ENCODE measurements at regions not wholly inside any gene's neighbourhood (a gene's known extent, or its start where the extent isn't known, plus 50 kb on each side); places are given as distances from the start of the nearest gene placed in this dataset.
"Not testable (repeated sequence)": the region's sequence is repeated elsewhere in the genome, so short reads cannot be mapped to it uniquely, and the experiment has no call there.

DNA sequence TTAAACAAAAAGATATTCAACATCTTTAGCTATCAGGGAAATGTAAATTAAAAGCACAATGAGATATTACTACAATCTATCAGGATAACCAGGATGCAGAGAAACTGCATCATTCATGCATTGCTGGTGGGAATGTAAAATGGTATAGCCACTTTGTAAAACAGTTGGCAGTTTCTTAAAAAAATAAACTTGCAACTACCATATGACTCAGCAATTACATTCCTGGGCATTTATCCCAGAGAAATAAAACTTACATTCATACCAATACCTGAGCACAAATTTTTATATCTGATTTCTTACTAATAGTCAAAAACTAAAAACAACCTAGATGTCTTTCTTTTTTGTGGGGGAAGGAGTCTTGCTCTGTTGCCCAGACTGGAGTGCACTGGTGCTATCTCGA, 190.3 kb upstream of the TAB2 start:
- no peak for DNase-seq (ENCODE audit: low spot score)

DNA sequence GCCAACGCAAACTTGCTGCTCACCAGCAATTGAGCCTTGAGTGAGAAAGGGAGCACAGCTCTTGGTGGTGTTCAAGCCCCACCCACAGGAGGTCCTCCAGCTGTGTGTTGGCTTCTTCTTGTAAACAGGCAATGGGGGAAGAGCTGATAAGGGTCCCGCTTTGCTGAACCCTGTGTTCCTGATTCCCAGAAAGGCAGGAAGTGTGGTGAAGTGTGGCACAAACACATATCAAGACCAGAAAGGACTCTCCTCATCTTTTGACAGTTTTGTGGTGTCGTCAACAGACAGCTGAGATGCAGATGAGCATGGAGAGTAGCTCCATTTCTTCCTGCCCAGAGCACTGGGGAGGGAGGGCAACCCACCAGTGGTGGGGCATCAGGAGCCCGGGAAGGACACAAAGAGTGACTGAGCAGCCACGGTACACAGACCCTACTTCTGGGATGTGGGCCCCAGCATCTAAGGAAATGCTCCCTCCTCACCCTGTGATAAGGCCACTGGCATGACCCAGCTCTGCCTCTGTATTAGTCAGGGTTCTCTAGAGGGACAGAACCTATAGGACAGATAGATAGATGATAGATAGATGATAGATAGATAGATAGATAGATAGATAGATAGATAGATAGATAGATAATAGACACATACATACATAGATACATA, 188.9 kb upstream of the TAB2 start:
- no peak for DNase-seq (ENCODE audit: low spot score)

DNA sequence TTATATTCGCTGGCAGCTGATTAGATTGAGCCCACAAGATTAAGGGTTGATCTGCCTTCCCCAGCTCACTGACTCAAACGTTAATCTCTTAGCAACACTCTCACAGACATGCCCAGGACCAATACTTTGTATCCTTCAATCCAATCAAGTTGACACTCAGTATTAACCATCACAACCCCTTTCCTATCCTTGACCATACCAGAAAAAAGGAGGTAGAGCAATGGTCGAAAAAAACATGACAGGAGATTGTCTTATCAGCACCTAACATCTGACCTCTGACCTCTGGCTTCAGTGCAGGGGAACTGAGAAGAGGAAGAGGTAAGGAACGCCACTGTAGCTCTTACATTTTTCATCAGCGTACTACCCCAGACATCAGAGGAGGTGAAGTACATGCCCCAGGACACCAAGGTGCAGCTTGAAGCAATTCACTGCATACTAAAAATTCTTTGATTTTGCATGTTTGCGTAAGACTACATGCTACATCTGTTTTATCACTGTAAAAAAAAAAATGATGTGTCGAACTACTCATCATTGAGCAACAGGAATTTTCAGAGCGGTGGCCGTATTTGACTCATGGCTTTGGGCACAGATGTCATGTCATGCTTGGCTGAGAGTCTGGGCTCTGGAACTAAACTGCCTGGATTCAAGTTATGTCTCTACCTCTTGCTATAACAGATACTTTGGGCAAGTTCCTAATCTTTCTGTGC, 188.0 kb upstream of the TAB2 start:
- DNase-seq (ENCODE audit: low spot score), result no peak

DNA sequence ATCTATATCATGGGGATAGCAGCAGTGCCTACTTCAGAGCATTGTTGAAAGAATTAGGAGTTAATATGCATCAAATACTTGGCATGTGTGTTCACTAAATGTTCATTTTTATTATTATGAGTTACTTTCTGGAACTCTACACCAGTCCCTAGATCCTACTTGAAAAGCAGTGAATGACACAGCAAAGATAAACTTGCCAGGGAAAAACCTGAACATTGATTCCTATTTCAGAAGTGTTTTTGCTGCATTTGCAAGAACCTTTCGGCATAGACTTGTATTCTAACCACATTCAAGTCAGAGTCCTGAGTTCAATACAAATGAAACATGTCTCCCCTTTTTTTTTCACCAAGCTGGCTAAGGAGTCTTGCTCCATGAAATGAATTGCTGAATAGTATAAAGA, 187.4 kb upstream of the TAB2 start:
- no peak for DNase-seq (ENCODE audit: low spot score)

DNA sequence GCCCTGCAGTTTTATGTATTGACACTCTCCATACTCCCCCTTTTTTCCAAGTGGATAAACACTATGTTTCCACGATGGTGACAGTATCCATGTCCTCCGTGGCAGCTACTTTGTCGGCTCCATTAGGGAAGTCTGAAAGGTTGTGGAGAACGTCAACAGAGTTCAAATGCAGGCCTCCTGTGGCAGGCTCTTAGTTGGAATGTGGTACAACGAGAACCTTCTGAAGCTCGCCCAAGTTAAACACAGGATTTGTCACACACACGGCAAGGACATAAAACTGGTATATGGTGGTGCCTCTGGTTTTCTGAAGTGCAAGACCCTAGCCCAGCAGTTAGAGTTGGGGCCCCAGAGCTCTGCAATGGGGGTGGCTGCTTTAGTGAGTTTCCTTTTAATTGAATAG, 187.0 kb upstream of the TAB2 start:
- DNase-seq (ENCODE audit: low spot score), result peak; percentile 23

DNA sequence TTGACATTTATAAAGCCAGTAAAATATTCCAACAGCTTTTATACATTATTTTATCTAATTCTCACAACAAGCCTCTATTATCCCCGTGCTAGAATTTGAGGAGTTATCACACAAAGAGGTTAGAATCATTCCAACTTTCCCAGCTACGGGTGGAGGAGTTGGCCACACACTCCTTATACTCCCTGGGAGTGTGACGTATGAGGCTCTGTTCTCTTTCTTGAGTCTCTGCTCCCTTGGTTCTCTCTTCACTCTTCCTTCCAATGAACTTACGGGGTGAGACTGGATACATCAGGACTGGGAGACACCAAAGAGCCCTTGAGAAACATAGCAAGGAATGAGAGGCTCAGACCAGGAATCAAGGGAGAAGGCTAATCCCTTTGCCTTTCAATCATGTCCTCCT, 185.6 kb upstream of the TAB2 start:
- DNase-seq (ENCODE audit: low spot score), result no peak

DNA sequence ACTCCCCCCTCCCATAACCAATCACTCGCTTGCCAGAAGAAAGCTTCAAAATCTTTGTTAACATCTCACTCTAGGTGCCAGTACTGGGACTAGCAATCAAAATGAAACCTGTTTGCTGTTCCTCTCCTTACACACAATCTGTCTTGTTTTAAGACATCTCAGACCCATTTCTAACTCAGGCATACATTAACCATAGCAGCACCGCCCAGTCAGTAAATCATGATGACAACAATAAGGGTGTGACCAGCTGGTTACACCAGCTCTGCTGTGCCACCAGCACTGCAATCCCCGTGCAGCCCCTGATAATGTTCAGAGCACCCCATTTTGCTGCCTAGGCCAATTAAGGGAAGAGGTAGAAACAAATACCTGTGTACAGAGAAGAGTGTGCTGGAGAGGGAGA, 185.2 kb upstream of the TAB2 start:
- no peak for DNase-seq (ENCODE audit: low spot score)

DNA sequence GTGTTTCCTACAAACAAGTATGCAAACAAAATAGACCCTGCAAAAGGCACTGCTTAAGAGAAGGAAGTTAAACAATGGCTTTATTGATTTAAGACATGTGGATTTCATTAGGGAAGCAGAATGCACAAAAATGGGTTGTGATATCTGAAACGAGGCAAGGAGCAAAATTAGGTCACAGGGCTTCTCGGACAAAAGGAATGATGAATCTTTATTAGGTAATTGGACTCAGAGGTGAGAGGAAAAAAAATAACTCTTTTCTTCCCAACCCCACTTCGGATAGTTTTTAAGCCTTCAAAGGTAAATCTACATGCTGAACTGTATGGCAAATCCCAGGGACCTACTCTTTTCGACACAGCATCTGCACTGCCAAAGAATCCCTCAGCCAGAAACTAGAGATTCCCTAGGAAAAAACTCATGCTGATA, 183.0 kb upstream of the TAB2 start:
- DNase-seq (ENCODE audit: low spot score), result no peak

DNA sequence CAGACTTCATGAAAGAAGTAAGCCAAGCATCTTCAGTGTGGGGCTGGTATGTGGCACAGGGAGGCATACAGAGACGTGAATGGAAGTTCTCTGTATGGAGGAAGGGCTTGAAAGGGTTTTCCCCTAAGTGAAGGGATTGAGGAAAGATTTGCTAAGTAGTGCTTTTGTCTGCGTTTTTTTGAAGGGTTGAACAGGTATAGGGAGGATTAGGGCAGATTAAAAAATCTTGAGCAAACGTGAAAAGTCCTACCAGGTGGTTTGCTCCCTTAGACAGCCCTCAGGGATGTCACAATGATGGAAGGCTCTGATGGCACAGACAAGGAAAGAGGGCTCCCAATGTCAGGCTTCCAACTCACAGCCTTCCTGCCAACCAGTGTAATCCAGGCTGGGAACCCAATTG, 181.7 kb upstream of the TAB2 start:
- DNase-seq (ENCODE audit: low spot score), result no peak

DNA sequence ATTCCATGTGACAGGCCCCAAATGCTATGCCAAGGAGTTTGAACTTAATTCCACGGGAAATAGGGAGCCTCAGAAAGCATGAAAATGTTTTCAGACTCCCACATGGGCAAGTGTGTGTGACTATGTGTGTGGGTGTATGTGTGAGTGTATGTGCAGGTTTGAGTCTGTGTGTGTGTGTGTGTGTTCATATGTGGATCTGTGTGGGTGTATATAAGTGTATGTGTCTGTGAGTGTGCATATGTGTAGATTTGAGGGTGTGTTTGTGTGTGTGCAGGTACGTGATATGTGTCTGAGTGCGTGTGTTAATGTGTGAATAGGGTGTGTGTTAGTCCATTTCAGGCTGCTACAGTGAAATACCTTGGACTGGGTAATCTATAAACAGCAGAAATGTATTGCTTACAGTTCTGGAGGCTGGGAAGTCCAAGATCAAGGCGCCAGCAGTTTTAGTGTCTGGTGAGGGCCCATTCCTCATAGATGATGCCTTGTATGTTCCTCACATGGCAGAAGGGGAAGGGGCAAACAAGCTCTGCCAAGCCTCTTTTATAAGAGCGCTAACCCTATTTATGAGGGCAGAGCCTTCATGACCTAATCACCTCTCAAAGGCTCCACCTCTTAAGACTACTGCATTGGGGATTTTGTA, 181.1 kb upstream of the TAB2 start:
- DNase-seq (ENCODE audit: low spot score), result no peak

DNA sequence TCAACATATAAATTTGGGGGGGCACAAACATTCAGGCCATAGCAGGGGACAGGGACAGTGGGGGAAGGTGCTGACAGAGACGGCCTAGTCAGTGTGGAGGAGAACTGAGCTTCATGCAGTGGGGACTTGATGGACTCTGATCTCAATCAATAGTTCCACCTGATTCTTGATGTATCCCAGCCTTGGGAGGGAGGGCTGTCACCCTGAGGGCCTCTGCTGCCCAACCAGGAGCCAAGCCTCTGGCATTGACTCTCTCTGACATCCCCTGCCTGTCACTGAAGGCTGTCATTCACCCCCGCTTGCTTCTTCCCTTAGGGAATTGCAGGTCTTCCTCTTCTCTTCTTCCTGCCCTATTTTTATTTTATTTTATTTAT, 180.6 kb upstream of the TAB2 start:
- DNase-seq (ENCODE audit: low spot score), result peak; percentile 59

DNA sequence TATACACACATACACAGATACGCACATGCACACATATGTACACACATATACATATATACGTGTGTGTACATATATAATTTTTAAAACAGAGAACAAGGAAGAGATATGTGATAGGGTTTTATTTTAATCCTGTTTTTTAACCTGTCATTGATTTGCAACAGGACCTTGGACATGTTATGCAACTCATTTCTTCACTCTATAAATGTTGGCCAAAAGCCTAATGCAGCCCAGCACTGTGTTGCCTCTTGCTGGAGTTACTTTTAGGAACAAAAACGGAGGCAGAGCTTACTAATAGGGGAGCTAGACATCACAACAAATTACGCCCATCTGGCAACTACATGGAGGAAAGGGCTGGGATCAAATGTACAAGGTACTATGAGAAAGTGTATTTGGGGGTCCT, 179.9 kb upstream of the TAB2 start:
- DNase-seq (ENCODE audit: low spot score), result no peak

DNA sequence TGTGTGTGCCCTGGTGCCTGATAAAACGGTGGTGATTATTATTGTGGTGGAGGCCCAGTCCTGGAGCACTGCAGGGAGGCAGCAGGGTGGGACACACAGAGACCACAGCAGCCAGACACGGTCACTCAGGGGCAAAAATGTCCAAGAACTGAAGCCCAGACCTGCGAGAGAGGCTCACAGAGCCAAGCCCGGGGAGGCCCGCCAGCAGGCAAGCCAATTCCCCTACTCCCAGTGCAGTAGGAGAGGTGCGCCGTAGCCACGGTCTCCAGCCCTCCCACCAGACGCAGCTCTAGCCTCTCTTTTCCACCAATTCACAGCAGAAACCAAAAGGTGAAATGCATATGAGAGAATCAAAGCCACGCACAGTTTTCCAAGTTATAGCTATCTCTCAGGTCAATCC, 179.4 kb upstream of the TAB2 start:
- no peak for DNase-seq (ENCODE audit: low spot score)

DNA sequence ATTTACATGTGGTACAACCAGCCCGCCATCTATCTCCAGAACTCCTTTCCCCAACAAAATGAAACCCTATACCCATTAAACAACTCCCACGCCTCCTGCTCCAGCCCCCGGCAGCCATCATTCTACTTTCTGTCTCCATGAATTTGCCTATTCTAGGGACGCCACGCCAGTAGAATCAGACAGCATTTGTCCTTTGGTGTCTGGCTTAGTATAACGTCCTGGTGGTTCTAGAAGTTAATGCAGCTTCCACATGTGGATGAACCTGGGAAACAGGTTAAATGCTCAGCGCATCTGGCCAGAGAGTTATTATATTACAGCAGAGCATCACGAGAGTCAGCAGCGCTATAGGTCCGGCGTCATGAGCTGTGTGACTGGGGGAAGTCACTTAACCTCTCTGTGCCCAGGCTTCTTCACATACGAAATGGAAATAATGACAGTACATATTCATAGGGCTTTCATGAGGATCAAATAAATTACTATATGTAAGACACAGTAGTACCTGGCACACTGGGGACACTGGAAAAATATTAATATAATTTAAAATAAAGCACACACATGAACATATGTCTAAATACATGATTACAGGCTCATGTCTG, 178.7 kb upstream of the TAB2 start:
- no peak for DNase-seq (ENCODE audit: low spot score)

DNA sequence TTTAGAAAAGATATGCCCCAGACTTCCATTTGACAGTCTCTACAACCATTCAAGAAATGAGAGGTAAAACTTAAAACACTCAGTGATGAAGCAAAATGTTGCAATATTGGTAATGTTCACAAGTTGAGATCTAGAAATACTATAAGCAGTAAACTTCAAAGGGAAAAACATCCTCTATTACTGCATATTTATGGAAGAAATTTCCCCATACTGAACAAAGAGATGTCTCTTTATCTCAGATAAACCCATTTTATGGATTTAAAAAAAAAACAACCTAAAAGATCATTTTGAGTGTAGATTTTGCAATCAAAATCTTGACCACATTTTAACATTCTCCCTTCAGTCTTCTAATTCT, 177.8 kb upstream of the TAB2 start:
- no peak for DNase-seq (ENCODE audit: low spot score)

DNA sequence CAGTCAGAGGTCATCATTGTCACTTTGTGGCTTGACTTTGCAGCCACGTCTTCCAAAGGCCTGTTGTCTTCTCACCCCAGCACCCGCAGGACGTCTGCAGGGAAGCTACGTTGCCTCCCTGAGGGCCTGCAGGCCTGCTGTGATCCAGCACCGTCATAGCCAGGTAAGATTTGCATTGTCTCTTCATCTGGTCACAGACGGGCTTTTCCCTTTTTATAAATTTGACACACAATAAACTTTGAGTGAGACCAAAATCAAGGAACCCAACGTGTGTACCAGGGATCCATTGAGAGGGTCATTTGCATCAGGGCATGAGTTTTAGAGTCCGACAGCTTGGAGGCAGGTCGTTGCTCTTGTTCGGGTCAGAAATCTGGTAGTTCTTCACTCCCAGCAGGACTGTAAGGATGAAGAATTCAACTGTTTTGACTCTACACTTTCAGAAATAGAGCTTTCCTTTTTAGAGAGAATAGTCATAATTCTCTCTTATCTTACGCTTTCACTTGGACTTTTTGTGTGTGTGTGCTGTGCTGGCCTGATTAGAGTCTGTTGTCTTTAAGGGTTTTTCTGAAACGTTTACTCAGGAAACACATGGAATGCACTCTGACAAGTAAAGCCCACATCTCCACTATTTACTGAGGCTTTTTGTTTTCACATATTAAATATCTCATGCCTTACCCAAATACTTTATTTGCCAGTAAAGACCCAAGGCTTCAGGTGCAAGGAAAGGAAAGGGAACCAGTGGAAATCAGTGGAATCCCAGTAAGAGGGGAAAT, 177.2 kb upstream of the TAB2 start:
- DNase-seq (ENCODE audit: low spot score), result no peak

DNA sequence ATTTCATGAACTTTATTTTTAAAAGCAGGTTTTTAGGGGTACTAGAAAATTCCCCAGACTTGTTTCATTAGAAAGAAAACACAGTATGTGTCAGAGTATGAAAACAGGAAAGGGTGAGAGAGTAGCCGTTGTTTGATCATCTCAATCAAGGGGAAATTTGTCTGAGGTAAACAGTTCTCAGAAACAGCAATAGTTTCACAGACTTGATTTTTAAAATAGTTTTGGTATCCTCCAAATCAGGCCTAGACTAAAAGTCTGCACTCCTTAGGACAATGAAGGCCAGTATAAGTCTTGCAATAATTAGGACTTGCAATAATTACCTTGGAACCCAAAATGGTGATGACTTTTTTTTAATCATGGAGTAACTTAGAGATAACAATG, 176.6 kb upstream of the TAB2 start:
- DNase-seq (ENCODE audit: low spot score), result no peak

DNA sequence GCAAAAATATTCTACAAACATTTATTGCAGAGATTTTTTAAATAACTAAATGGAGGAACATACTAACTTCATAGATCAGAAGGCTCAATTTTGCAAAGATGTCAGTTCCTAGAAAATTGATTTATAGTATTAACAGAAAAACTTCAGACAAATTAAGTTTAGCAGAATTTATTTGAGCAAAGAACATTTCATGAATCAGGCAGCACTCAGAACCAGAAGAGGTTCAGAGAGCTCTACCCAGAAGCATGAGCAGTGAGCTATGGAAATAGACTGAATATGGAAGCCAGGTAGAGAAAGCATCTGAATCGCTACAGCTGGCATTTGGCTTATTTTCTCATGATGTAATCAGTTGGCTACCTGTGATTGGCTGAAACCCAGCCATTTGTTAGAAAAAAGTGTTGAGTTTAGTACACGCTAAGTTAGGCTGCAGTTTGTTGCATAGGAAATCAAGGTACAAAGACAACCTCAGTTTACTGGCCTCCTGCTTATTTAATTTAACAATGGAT, 174.5 kb upstream of the TAB2 start:
- DNase-seq (ENCODE audit: low spot score), result no peak

DNA sequence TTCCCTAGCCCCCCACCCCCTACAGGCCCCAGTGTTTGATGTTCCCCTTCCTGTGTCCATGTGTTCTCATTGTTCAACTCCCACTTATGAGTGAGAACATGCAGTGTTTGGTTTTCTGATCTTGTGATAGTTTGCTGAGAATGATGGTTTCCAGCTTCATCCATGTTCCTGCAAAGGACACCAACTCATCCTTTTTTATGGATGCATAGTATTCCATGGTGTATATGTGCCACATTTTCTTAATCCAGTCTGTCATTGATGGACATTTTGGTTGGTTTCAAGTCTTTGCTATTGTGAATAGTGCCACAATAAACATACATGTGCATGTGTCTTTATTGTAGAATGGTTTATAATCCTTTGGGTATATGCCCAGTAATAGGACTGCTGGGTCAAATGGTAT, 171.7 kb upstream of the TAB2 start:
- DNase-seq (ENCODE audit: low spot score), result not testable (repeated sequence)

DNA sequence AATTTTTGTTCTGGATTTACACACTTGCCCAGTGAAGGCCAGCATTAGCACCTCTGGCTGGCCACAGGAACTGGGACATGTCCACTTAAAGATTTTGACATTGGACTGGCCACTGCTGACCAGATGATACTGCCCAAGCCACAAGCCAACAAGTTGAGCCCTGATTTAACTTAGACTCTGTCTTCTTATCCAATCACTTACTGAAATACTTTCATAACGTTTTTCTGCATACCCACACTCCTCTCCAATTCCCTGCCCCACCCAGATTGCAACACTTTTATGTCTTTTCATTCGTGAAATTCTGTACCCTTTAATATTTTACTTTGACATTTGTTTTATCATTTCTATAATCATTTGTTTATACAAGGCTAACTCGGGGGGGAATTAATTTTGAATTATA, 170.3 kb upstream of the TAB2 start:
- DNase-seq (ENCODE audit: low spot score), result no peak

DNA sequence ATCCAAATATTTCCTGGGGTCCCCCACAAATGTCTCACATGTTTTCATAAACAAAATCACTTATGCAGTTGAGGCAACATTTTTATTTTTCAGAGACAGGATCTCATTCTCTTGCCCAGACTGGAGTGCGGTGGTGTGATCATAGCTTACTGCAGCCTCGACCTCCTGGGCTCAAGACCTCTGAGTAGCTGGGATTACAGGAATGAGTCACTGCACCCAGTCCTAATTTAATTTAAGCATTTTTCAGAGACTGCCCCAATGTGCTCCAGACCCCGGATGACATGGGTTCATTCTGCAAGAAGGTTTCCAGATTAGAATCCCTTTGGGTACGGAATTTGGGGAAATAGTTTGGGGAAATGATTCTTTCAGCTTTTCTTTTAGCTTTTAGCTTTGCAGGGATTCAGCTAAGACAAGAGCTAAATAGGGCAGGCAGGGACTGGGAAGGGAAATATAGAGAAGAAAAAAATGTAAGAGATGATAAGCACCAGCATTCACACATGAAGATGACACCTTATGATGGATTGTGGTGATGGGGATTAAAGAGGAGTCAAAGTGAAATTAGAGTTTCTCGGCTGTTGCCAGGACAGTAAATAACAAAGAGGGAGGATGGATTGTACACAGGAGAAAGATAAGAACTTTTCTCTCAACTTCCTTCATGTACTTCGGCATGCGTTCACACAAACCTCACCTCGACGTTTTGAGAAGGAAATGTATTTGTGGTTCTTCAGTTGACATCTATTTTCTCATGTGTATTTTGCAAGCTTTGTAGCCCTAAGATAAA, 169.4 kb upstream of the TAB2 start:
- DNase-seq (ENCODE audit: low spot score), result no peak

Data from mucosa of gallbladder (tissue), 1 donor.